ENCODE measurements at regions not wholly inside any gene's neighbourhood (a gene's known extent, or its start where the extent isn't known, plus 50 kb on each side); places are given as distances from the start of the nearest gene placed in this dataset.

DNA sequence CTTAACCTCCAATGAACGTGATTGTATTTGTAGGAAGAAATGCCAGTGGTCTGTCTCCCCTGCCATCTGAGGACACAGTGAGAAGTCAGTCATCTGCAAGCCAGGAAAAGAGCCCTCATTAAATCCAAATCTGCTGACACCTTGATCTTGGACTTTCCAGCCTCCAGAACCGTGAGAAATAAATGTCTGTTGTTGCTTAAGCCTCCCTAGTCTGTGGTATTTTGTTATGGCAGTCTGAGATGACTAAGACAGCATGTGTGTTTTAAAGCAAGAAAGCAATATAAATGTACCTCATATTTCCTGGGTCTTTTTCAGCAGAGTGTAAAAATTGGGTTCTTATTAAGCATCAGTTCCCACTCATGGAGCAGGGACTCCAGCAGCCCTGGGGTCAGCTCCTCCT lies 177.9 kb upstream of the NLRP1 start:
- Mint-ChIP-seq H3K9me3 (no peaks in the 10 kb centered on the region; a peak in 1 of 5 replicates), H3K4me3 (no peak overlapping the region), H3K4me1 (0 out of 4 replicates have a peak, but pooled peaks cover 0 to under 1% of the 10 kb centered on the region in 2 experiments), H3K27ac (no peak overlapping the region), H3K27me3 (ENCODE audit: low read depth) (peaks cover 30% of the 10 kb centered on the region), H3K36me3 (ENCODE audit: insufficient read depth in 1 of 3, low read depth in 3 of 3) (no peaks in the 10 kb centered on the region)
- Histone ChIP-seq H3K27ac (ENCODE audit: insufficient read length, low read depth, low read length) (no peak overlapping the region), H3K23ac (ENCODE audit: insufficient read length, low read depth, low read length) (no peak overlapping the region), H3K27me3 (ENCODE audit: insufficient read depth, low read length) (no peaks in the 10 kb centered on the region), H3T11ph (ENCODE audit: low read length) (no peak overlapping the region), H3K4ac (ENCODE audit: low read depth, low read length) (no peak overlapping the region), H2BK5ac (ENCODE audit: insufficient read length, low read length) (no peak overlapping the region), H4K5ac (ENCODE audit: insufficient read length, low read depth, low read length) (no peak overlapping the region), H3K9ac (ENCODE audit: extremely low read depth, insufficient read length, low read length) (no peak overlapping the region), H3K9me3 (ENCODE audit: control insufficient read depth, low read depth, low read length) (no peaks in the 10 kb centered on the region), H4K20me1 (ENCODE audit: control insufficient read depth, insufficient read depth, insufficient read length) (no peaks in the 10 kb centered on the region), H2AK5ac (ENCODE audit: insufficient read length, low read length) (no peak overlapping the region), H3K18ac (ENCODE audit: insufficient read length, low read depth, low read length) (no peak overlapping the region), H3K4me1 (ENCODE audit: insufficient read depth, low read length) (no peaks in the 10 kb centered on the region), H3K56ac (ENCODE audit: insufficient read length, low read depth, low read length) (no peak overlapping the region), H4K8ac (replicated peaks; ENCODE audit: insufficient read length, low read depth, low read length) (no peak overlapping the region), H2BK12ac (ENCODE audit: insufficient read length, low read depth, low read length) (no peak overlapping the region), H2AFZ (ENCODE audit: low read length) (no peak overlapping the region), H2BK20ac (ENCODE audit: low read depth, low read length, poor library complexity, severe bottlenecking) (no peak overlapping the region), H2BK15ac (ENCODE audit: low read depth, low read length) (no peak overlapping the region), H2BK120ac (ENCODE audit: low read depth, low read length, poor library complexity, severe bottlenecking) (no peak overlapping the region), H3K14ac (ENCODE audit: insufficient read depth, low read length) (no peak overlapping the region), H3K4me2 (ENCODE audit: insufficient read depth, insufficient read length, low read length) (no peak overlapping the region), H3K79me1 (ENCODE audit: insufficient read depth, low read depth, low read length, poor library complexity, severe bottlenecking) (no peaks in the 10 kb centered on the region), H3K79me2 (ENCODE audit: insufficient read depth, low read length) (no peaks in the 10 kb centered on the region), H4K91ac (ENCODE audit: insufficient read length, low read depth, low read length) (no peak overlapping the region), H3K23me2 (ENCODE audit: insufficient read length, low read depth, low read length, poor library complexity, severe bottlenecking) (no peaks in the 10 kb centered on the region)
- WGBS (ENCODE audit: extremely low coverage, insufficient read length, low lambda C conversion rate) = no CpG with 5 or more reads among the region's 2 CpGs
- TF ChIP-seq, protein P1, sequence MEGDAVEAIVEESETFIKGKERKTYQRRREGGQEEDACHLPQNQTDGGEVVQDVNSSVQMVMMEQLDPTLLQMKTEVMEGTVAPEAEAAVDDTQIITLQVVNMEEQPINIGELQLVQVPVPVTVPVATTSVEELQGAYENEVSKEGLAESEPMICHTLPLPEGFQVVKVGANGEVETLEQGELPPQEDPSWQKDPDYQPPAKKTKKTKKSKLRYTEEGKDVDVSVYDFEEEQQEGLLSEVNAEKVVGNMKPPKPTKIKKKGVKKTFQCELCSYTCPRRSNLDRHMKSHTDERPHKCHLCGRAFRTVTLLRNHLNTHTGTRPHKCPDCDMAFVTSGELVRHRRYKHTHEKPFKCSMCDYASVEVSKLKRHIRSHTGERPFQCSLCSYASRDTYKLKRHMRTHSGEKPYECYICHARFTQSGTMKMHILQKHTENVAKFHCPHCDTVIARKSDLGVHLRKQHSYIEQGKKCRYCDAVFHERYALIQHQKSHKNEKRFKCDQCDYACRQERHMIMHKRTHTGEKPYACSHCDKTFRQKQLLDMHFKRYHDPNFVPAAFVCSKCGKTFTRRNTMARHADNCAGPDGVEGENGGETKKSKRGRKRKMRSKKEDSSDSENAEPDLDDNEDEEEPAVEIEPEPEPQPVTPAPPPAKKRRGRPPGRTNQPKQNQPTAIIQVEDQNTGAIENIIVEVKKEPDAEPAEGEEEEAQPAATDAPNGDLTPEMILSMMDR (conservative IDR thresholded peaks at IDR 0.05) = no peak
- DNase-seq = no peak
